ENCODE measurements at regions not wholly inside any gene's neighbourhood (a gene's known extent, or its start where the extent isn't known, plus 50 kb on each side); places are given as distances from the start of the nearest gene placed in this dataset.

GRCh38 chr10:94205396-94205831 is 157.3 kb downstream of the NOC3L start:
- H3K27me3 ChIP-seq (ENCODE audit: control insufficient read depth, insufficient read depth, low read length) = no peaks in the 10 kb centered on the region
- intact Hi-C loops (cut with DNase I) = no loop called here
- no peaks in the 10 kb centered on the region for H3K4me1 ChIP-seq (ENCODE audit: control insufficient read depth in 2 of 3, insufficient read depth in 2 of 3, low read depth in 1 of 3, low read length in 3 of 3)
- no peak overlapping the region for H3K27ac ChIP-seq (ENCODE audit: low read depth in 2 of 2, low read length in 2 of 2)
- H3K9ac ChIP-seq (ENCODE audit: low read length in 3 of 3) = no peak overlapping the region
- no peaks in the 10 kb centered on the region for H3K9me3 ChIP-seq (ENCODE audit: control insufficient read depth in 2 of 3, insufficient read depth in 1 of 3, low read length in 3 of 3)
- FAIRE-seq (no peak), DNase-seq (peak in 3 of 5 donors; percentile 46 to 79 (median 62))
- H3K4me3 ChIP-seq (ENCODE audit: low read length in 3 of 3) = no peak overlapping the region
- no peak for TF ChIP-seq CTCF (IDR thresholded peaks at IDR 0.05; ENCODE audit: borderline replicate concordance, extremely low read depth, insufficient read depth)
- H3K36me3 ChIP-seq (ENCODE audit: control insufficient read depth in 2 of 3, insufficient read depth in 3 of 3, low read length in 3 of 3) = no peaks in the 10 kb centered on the region

- Histone ChIP-seq H3K9ac (ENCODE audit: low read length in 3 of 3) (no peak overlapping the region), H3K27me3 (ENCODE audit: control insufficient read depth, insufficient read depth, low read length) (no peaks in the 10 kb centered on the region), H3K4me3 (ENCODE audit: low read length in 3 of 3) (no peak overlapping the region), H3K9me3 (ENCODE audit: control insufficient read depth in 2 of 3, insufficient read depth in 1 of 3, low read length in 3 of 3) (no peaks in the 10 kb centered on the region), H3K4me1 (ENCODE audit: control insufficient read depth in 2 of 3, insufficient read depth in 2 of 3, low read depth in 1 of 3, low read length in 3 of 3) (no peaks in the 10 kb centered on the region), H3K27ac (ENCODE audit: low read depth in 2 of 2, low read length in 2 of 2) (no peak overlapping the region), H3K36me3 (ENCODE audit: control insufficient read depth in 2 of 3, insufficient read depth in 3 of 3, low read length in 3 of 3) (no peaks in the 10 kb centered on the region)
- intact Hi-C loops (cut with DNase I) = no loop called here
- DNase-seq (no peak), FAIRE-seq (no peak)
- no peak for TF ChIP-seq CTCF (IDR thresholded peaks at IDR 0.05; ENCODE audit: borderline replicate concordance, extremely low read depth, insufficient read depth)
Measured at GRCh38 chr10:94206176-94206575, 156.6 kb downstream of the NOC3L start.

- Histone ChIP-seq H3K4me1 (ENCODE audit: control insufficient read depth in 2 of 3, insufficient read depth in 2 of 3, low read depth in 1 of 3, low read length in 3 of 3) (no peaks in the 10 kb centered on the region), H3K36me3 (ENCODE audit: control insufficient read depth in 2 of 3, insufficient read depth in 3 of 3, low read length in 3 of 3) (no peaks in the 10 kb centered on the region), H3K4me3 (ENCODE audit: low read length in 3 of 3) (no peak overlapping the region), H3K27me3 (ENCODE audit: control insufficient read depth, insufficient read depth, low read length) (no peaks in the 10 kb centered on the region), H3K9me3 (ENCODE audit: control insufficient read depth in 2 of 3, insufficient read depth in 1 of 3, low read length in 3 of 3) (no peaks in the 10 kb centered on the region), H3K27ac (ENCODE audit: low read depth in 2 of 2, low read length in 2 of 2) (no peak overlapping the region), H3K9ac (ENCODE audit: low read length in 3 of 3) (no peak overlapping the region)
- TF ChIP-seq CTCF (IDR thresholded peaks at IDR 0.05; ENCODE audit: borderline replicate concordance, extremely low read depth, insufficient read depth) = no peak
- no peak for FAIRE-seq
- DNase-seq = no peak
- intact Hi-C loops (cut with DNase I) = no loop called here
Measured at GRCh38 chr10:94208315-94208714, 154.4 kb downstream of the NOC3L start.
